HG02870 (cell line): ENCODE measurements at regions not wholly inside any gene's neighbourhood (a gene's known extent, or its start where the extent isn't known, plus 50 kb on each side); places are given as distances from the start of the nearest gene placed in this dataset.

ENCODE experiments used
- ATAC-seq: cut with Tn5 transposase; IDR thresholded peaks from one replicate; pipeline ENCODE4 v1.9.1; 2021; ENCODE audit warnings: mild to moderate bottlenecking, moderate library complexity; ENCODE audit not compliant: unreplicated experiment

GRCh38 chr2:111676291-111676822 is 207.6 kb downstream of the ANAPC1 start:
- ATAC-seq, result no peak

- ATAC-seq, result no peak
Measured at GRCh38 chr2:111678161-111678560, 205.8 kb downstream of the ANAPC1 start.

- ATAC-seq, result no peak
Measured at GRCh38 chr2:111678651-111679050, 205.3 kb downstream of the ANAPC1 start.

- no peak for ATAC-seq
Measured at GRCh38 chr2:111679202-111679601, 204.8 kb downstream of the ANAPC1 start.

GRCh38 chr2:111684611-111685010 is 199.4 kb downstream of the ANAPC1 start:
- no peak for ATAC-seq

- ATAC-seq, result no peak
Measured at GRCh38 chr2:111685342-111685741, 198.7 kb downstream of the ANAPC1 start.

- no peak for ATAC-seq
Measured at GRCh38 chr2:111686994-111687393, 197.0 kb downstream of the ANAPC1 start.

- no peak for ATAC-seq
Measured at GRCh38 chr2:111687911-111688310, 196.1 kb downstream of the ANAPC1 start.

GRCh38 chr2:111688482-111688881 is 195.5 kb downstream of the ANAPC1 start:
- no peak for ATAC-seq

- no peak for ATAC-seq
Measured at GRCh38 chr2:111689174-111689573, 194.8 kb downstream of the ANAPC1 start.

GRCh38 chr2:111689941-111690340 is 194.1 kb downstream of the ANAPC1 start:
- ATAC-seq, result no peak

GRCh38 chr2:111691164-111691875 is 192.7 kb downstream of the ANAPC1 start:
- ATAC-seq, result no peak

GRCh38 chr2:111692311-111692710 is 191.7 kb downstream of the ANAPC1 start:
- ATAC-seq, result no peak

- no peak for ATAC-seq
Measured at GRCh38 chr2:111694700-111695101, 189.3 kb downstream of the ANAPC1 start.

- ATAC-seq, result no peak
Measured at GRCh38 chr2:111695441-111696007, 188.5 kb downstream of the ANAPC1 start.

- ATAC-seq, result no peak
Measured at GRCh38 chr2:111696226-111696625, 187.8 kb downstream of the ANAPC1 start.

GRCh38 chr2:111697560-111697959 is 186.4 kb downstream of the ANAPC1 start:
- ATAC-seq, result no peak

- ATAC-seq, result no peak
Measured at GRCh38 chr2:111698089-111698488, 185.9 kb downstream of the ANAPC1 start.

GRCh38 chr2:111698743-111699554 is 185.0 kb downstream of the ANAPC1 start:
- no peak for ATAC-seq

- no peak for ATAC-seq
Measured at GRCh38 chr2:111701266-111701665, 182.7 kb downstream of the ANAPC1 start.

- ATAC-seq, result no peak
Measured at GRCh38 chr2:111701798-111702118, 182.2 kb downstream of the ANAPC1 start.
